Stimulated activated CD8-positive, alpha-beta memory T cell treated with anti-CD3 and anti-CD28 coated beads, Interleukin-4, amount 100 ng/mL, for 48 hours (primary cell): ENCODE measurements at regions not wholly inside any gene's neighbourhood (a gene's known extent, or its start where the extent isn't known, plus 50 kb on each side); places are given as distances from the start of the nearest gene placed in this dataset.

Experiments
- DNase-seq: peaks from one replicate; pipeline ENCODE4 v3.0.0-alpha.2; 2020

DNA sequence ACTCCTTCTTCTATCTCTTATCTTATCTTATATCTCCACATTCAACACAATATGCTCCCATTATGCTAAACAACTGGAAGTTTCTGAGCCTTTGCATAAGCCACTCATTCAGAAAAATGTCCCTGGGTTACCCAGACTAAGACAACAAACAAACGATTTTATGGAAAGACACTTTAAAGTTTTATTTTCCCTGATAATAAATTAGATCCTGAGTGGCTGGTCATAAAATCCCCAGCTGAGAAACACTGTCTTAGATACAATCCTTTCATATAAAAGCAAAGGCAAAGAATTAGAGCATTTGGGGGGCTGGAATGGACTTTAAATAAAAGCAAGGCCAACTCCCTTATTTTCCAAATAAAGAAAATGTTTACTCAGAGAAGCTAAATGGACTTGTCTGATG lies 322.3 kb downstream of the GBE1 start:
- no peak for DNase-seq

- DNase-seq, result no peak
Observed at GRCh38 chr3:81437683-81438082, 323.8 kb downstream of the GBE1 start.

GRCh38 chr3:81436182-81436581 lies 325.3 kb downstream of the GBE1 start:
- no peak for DNase-seq

GRCh38 chr3:81435050-81435449 lies 326.4 kb downstream of the GBE1 start:
- no peak for DNase-seq

DNA sequence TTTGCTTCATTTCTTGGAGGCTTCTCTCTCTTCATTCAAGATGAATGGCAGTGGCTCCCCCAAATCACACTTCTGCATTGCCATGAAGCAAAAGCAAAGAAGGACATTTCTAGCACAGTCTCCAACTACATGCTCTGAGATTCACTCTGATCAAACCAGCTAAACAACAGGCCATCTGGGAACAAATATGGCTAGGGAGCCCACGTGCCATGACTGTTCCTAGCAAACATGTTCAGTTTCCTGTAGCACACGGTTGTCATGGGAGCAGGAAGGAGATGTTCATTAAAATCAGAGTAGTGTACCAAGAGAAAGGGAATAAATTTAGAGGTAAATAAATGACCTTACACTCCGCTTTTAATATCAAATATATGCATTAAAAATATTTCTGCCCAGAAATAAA lies 327.3 kb downstream of the GBE1 start:
- no peak for DNase-seq

- no peak for DNase-seq
Observed at GRCh38 chr3:81433675-81434074, 327.8 kb downstream of the GBE1 start.

- no peak for DNase-seq
Observed at GRCh38 chr3:81432456-81432855, 329.0 kb downstream of the GBE1 start.

GRCh38 chr3:81426826-81427577 lies 334.4 kb downstream of the GBE1 start:
- DNase-seq, result no peak

GRCh38 chr3:81425198-81425868 lies 336.1 kb downstream of the GBE1 start:
- DNase-seq, result no peak

DNA sequence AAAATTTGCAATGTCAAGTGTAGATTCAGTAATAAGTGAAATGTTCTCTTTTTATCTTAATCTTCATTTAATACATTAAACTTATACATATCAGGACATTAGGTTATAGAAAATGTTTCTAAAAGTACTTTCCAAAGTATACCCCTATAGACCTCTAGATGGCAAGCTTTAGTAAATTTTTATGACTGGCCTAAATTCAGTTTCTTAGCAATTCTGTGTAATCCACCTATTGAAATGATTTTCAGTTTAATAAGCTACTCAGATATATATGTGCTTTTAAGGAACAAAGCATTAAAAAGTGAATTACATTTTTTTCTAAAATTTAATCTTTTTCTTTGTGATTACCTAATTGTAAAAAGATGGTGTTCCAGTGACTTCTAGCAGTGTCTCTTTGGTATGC lies 342.2 kb downstream of the GBE1 start:
- no peak for DNase-seq

DNA sequence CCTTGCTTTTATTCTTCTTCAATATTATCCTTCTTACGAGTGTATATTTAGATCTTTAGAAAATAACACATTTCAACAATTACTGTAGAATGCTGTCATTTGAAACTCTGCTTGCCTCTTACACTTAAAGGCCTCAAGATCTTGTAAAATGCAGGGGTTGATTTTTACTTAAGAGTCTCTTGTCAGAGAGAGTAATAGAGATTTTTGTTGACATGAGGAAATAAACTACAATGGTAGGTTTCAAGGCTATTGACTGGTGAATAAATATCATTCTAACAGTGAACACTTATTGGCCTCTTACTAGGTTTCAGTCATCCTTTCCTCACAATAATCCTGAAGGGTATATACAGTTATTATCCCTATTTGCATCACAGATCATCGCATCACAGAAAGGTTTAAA lies 344.6 kb downstream of the GBE1 start:
- no peak for DNase-seq

- no peak for DNase-seq
Observed at GRCh38 chr3:81406318-81406717, 355.1 kb downstream of the GBE1 start.

DNA sequence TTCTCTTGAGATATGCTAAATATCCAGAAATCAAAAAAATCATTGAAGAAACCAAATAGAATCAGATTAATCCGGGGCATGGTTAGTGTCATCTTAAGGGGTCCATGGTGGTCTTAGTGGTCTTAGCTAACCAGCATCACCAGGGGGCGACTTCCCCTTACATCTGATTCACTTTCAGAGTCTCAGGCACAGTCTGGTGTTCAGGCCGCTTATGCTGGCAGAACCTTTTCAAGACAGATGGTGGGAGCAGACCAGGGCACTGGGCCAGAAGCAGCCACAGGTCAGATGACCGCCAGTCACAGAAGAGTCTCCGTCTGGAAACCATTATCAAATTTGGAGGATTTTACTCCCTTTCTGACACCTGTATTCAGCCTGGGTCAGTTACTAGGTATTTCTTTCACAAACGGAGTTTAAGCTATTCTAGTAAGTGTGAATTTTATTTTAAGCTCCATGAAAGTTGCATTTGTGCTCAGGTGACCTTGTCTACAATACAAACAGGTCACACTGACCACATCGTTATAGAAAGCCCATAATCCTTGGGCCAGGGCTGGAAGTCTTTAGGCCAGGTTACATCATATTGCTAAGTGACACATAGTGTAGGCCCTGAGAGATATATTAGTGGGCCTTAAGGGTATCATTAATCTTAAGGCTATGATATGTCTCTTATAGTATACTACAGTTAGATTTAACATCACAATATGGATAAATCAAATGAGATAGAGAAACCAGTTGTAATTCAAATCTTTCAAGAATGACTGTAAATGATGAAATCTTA lies 365.5 kb downstream of the GBE1 start:
- no peak for DNase-seq

GRCh38 chr3:81394651-81395524 lies 366.6 kb downstream of the GBE1 start:
- DNase-seq, result no peak

GRCh38 chr3:81393251-81393650 lies 368.2 kb downstream of the GBE1 start:
- no peak for DNase-seq

GRCh38 chr3:81390796-81391195 lies 370.6 kb downstream of the GBE1 start:
- no peak for DNase-seq

- no peak for DNase-seq
Observed at GRCh38 chr3:81388191-81388590, 373.3 kb downstream of the GBE1 start.

- DNase-seq, result no peak
Observed at GRCh38 chr3:81382470-81382869, 379.0 kb downstream of the GBE1 start.

DNA sequence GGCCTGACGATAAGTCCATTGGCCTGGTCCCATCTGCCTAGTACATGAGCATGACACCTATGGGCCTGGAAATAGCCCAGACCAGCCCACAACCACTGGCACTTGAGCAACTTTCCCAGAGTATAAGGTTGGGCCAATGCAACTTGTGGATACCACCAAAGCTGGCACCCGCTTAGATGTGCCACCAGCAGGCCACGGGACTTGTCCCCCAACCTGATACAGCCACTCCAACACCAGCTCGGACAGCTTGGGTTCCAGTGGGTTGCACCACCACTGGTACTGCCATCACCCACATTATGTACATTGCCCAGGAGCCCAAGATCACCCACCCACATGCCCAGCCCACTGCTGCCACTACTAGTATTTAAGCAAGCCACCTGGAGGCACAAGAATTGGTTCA lies 381.2 kb downstream of the GBE1 start:
- DNase-seq, result no peak

DNA sequence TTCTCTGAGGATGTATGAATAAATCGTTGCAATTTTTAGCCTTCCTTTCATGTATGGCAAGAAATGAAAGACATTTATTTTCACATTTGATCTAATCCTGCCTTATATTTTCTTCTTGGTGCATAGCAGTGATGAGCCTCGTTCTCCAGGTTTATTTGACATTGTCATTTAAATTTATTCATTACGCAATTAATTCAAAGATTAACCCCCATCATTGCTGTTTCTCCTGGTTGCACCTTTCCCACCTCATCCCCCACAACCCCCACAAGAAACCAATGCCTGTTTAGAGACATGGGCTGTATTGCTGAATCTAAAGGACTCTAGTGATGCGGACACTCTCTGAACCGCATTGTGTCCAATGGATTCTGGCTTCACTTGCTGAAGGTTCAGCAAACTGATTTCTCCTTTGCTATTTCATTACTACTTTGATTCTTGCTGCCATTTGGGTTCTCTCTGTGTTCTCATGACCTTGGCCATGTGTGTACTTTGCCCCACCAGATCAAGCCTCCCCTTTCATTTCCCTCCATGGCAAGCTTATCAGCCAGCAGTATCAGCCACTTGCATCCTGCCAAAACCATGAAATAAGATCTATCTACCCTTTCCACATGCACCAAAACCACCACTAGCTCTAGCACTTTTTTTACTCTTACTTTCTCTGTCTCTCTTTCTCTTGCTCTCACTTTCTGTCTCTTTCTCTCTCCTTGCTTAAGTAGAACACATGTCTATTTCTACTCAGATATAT lies 382.7 kb downstream of the GBE1 start:
- no peak for DNase-seq

GRCh38 chr3:81375921-81376320 lies 385.5 kb downstream of the GBE1 start:
- DNase-seq, result no peak

GRCh38 chr3:81364411-81364810 lies 397.0 kb downstream of the GBE1 start:
- no peak for DNase-seq
